ENCODE measurements at regions not wholly inside any gene's neighbourhood (a gene's known extent, or its start where the extent isn't known, plus 50 kb on each side); places are given as distances from the start of the nearest gene placed in this dataset.

DNA sequence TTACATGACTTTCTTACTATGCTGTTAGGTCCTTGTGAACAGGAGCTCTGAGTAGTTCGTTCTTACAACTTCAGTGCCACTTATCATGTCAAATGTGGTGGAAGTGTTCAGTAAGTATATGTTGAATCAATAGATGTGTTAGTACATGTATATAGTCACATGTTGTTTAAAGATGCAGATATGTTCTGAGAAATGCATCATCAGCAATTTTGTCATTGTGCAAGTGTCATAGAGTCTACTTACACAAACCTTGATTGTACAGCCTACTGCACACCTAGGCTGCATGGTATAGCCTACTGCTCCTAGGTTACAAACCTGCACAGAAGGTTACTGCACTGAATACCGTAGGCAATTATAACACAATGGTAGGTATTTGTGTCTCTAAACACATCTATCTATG lies 174.8 kb downstream of the GPR37 start:
- TF ChIP-seq POLR2AphosphoS5 (IDR thresholded peaks at IDR 0.05) (no peak), CTCF (IDR thresholded peaks at IDR 0.05) (no peak), POLR2A (IDR thresholded peaks at IDR 0.05) (no peak)

Measured in suprapubic skin (tissue), 4 donors.